ENCODE measurements at regions not wholly inside any gene's neighbourhood (a gene's known extent, or its start where the extent isn't known, plus 50 kb on each side); places are given as distances from the start of the nearest gene placed in this dataset.

- no peaks in the 10 kb centered on the region for H3K36me3 ChIP-seq (ENCODE audit: control insufficient read depth, low read depth, low read length)
- no peak overlapping the region for H3K4me3 ChIP-seq (ENCODE audit: low read length)
- no peaks in the 10 kb centered on the region for H3K27me3 ChIP-seq (ENCODE audit: control insufficient read depth, insufficient read depth, low read length)
- H3K9ac ChIP-seq (ENCODE audit: low read length), result no peak overlapping the region
- no peak overlapping the region for H3K27ac ChIP-seq (ENCODE audit: low read length)
- H3K9me3 ChIP-seq (ENCODE audit: control insufficient read depth, low read depth, low read length), result no peaks in the 10 kb centered on the region
- peaks cover 8% of the 10 kb centered on the region for H3K4me1 ChIP-seq (ENCODE audit: control insufficient read depth, low read depth, low read length)
Observed at GRCh38 chr3:148211725-148212124, 486.0 kb upstream of the AGTR1 start.

GRCh38 chr3:148214705-148215104 is 483.0 kb upstream of the AGTR1 start:
- Histone ChIP-seq H3K9ac (ENCODE audit: low read length) (no peak overlapping the region), H3K36me3 (ENCODE audit: control insufficient read depth, low read depth, low read length) (no peaks in the 10 kb centered on the region), H3K4me1 (ENCODE audit: control insufficient read depth, low read depth, low read length) (peaks cover 8% of the 10 kb centered on the region), H3K4me3 (ENCODE audit: low read length) (no peak overlapping the region), H3K27me3 (ENCODE audit: control insufficient read depth, insufficient read depth, low read length) (no peaks in the 10 kb centered on the region), H3K9me3 (ENCODE audit: control insufficient read depth, low read depth, low read length) (no peaks in the 10 kb centered on the region), H3K27ac (ENCODE audit: low read length) (no peak overlapping the region)

- Histone ChIP-seq H3K4me1 (ENCODE audit: control insufficient read depth, low read depth, low read length) (peaks cover 5% of the 10 kb centered on the region), H3K9me3 (ENCODE audit: control insufficient read depth, low read depth, low read length) (no peaks in the 10 kb centered on the region), H3K4me3 (ENCODE audit: low read length) (no peak overlapping the region), H3K36me3 (ENCODE audit: control insufficient read depth, low read depth, low read length) (no peaks in the 10 kb centered on the region), H3K9ac (ENCODE audit: low read length) (no peak overlapping the region), H3K27ac (ENCODE audit: low read length) (no peak overlapping the region), H3K27me3 (ENCODE audit: control insufficient read depth, insufficient read depth, low read length) (no peaks in the 10 kb centered on the region)
Observed at GRCh38 chr3:148217317-148217716, 480.4 kb upstream of the AGTR1 start.

GRCh38 chr3:148218222-148218621 is 479.5 kb upstream of the AGTR1 start:
- no peaks in the 10 kb centered on the region for H3K4me1 ChIP-seq (ENCODE audit: control insufficient read depth, low read depth, low read length)
- no peak overlapping the region for H3K27ac ChIP-seq (ENCODE audit: low read length)
- H3K36me3 ChIP-seq (ENCODE audit: control insufficient read depth, low read depth, low read length), result no peaks in the 10 kb centered on the region
- H3K4me3 ChIP-seq (ENCODE audit: low read length), result no peak overlapping the region
- no peaks in the 10 kb centered on the region for H3K9me3 ChIP-seq (ENCODE audit: control insufficient read depth, low read depth, low read length)
- no peak overlapping the region for H3K9ac ChIP-seq (ENCODE audit: low read length)
- H3K27me3 ChIP-seq (ENCODE audit: control insufficient read depth, insufficient read depth, low read length), result no peaks in the 10 kb centered on the region

GRCh38 chr3:148219999-148220398 is 477.7 kb upstream of the AGTR1 start:
- Histone ChIP-seq H3K4me1 (ENCODE audit: control insufficient read depth, low read depth, low read length) (no peaks in the 10 kb centered on the region), H3K4me3 (ENCODE audit: low read length) (no peak overlapping the region), H3K9me3 (ENCODE audit: control insufficient read depth, low read depth, low read length) (no peaks in the 10 kb centered on the region), H3K9ac (ENCODE audit: low read length) (no peak overlapping the region), H3K27me3 (ENCODE audit: control insufficient read depth, insufficient read depth, low read length) (no peaks in the 10 kb centered on the region), H3K27ac (ENCODE audit: low read length) (no peak overlapping the region), H3K36me3 (ENCODE audit: control insufficient read depth, low read depth, low read length) (no peaks in the 10 kb centered on the region)

GRCh38 chr3:148221303-148221702 is 476.4 kb upstream of the AGTR1 start:
- H3K4me3 ChIP-seq (ENCODE audit: low read length), result no peak overlapping the region
- no peaks in the 10 kb centered on the region for H3K36me3 ChIP-seq (ENCODE audit: control insufficient read depth, low read depth, low read length)
- H3K4me1 ChIP-seq (ENCODE audit: control insufficient read depth, low read depth, low read length), result no peaks in the 10 kb centered on the region
- H3K27me3 ChIP-seq (ENCODE audit: control insufficient read depth, insufficient read depth, low read length), result no peaks in the 10 kb centered on the region
- H3K9me3 ChIP-seq (ENCODE audit: control insufficient read depth, low read depth, low read length), result no peaks in the 10 kb centered on the region
- H3K9ac ChIP-seq (ENCODE audit: low read length), result no peak overlapping the region
- no peak overlapping the region for H3K27ac ChIP-seq (ENCODE audit: low read length)

- no peak overlapping the region for H3K27ac ChIP-seq (ENCODE audit: low read length)
- no peaks in the 10 kb centered on the region for H3K27me3 ChIP-seq (ENCODE audit: control insufficient read depth, insufficient read depth, low read length)
- H3K4me3 ChIP-seq (ENCODE audit: low read length), result no peak overlapping the region
- no peaks in the 10 kb centered on the region for H3K36me3 ChIP-seq (ENCODE audit: control insufficient read depth, low read depth, low read length)
- H3K9ac ChIP-seq (ENCODE audit: low read length), result no peak overlapping the region
- H3K4me1 ChIP-seq (ENCODE audit: control insufficient read depth, low read depth, low read length), result no peaks in the 10 kb centered on the region
- H3K9me3 ChIP-seq (ENCODE audit: control insufficient read depth, low read depth, low read length), result no peaks in the 10 kb centered on the region
Observed at GRCh38 chr3:148223266-148223665, 474.4 kb upstream of the AGTR1 start.

- Histone ChIP-seq H3K4me3 (ENCODE audit: low read length) (no peak overlapping the region), H3K9ac (ENCODE audit: low read length) (no peak overlapping the region), H3K27ac (ENCODE audit: low read length) (no peak overlapping the region), H3K4me1 (ENCODE audit: control insufficient read depth, low read depth, low read length) (no peaks in the 10 kb centered on the region), H3K36me3 (ENCODE audit: control insufficient read depth, low read depth, low read length) (no peaks in the 10 kb centered on the region), H3K27me3 (ENCODE audit: control insufficient read depth, insufficient read depth, low read length) (no peaks in the 10 kb centered on the region), H3K9me3 (ENCODE audit: control insufficient read depth, low read depth, low read length) (no peaks in the 10 kb centered on the region)
Observed at GRCh38 chr3:148226246-148226645, 471.5 kb upstream of the AGTR1 start.

- no peak overlapping the region for H3K4me3 ChIP-seq (ENCODE audit: low read length)
Observed at GRCh38 chr3:148227534-148227933, 470.2 kb upstream of the AGTR1 start.

GRCh38 chr3:148229107-148229506 is 468.6 kb upstream of the AGTR1 start:
- no peak overlapping the region for H3K4me3 ChIP-seq (ENCODE audit: low read length)
- H3K4me1 ChIP-seq (ENCODE audit: control insufficient read depth, low read depth, low read length), result no peaks in the 10 kb centered on the region
- H3K27me3 ChIP-seq (ENCODE audit: control insufficient read depth, insufficient read depth, low read length), result no peaks in the 10 kb centered on the region
- H3K27ac ChIP-seq (ENCODE audit: low read length), result no peak overlapping the region
- no peaks in the 10 kb centered on the region for H3K36me3 ChIP-seq (ENCODE audit: control insufficient read depth, low read depth, low read length)
- H3K9ac ChIP-seq (ENCODE audit: low read length), result no peak overlapping the region
- H3K9me3 ChIP-seq (ENCODE audit: control insufficient read depth, low read depth, low read length), result no peaks in the 10 kb centered on the region

More at GRCh38 chr3:148227534-148227933, 470.2 kb upstream of the AGTR1 start:
- Histone ChIP-seq H3K27ac (ENCODE audit: low read length) (no peak overlapping the region), H3K9ac (ENCODE audit: low read length) (no peak overlapping the region), H3K4me1 (ENCODE audit: control insufficient read depth, low read depth, low read length) (no peaks in the 10 kb centered on the region), H3K36me3 (ENCODE audit: control insufficient read depth, low read depth, low read length) (no peaks in the 10 kb centered on the region), H3K9me3 (ENCODE audit: control insufficient read depth, low read depth, low read length) (no peaks in the 10 kb centered on the region), H3K27me3 (ENCODE audit: control insufficient read depth, insufficient read depth, low read length) (no peaks in the 10 kb centered on the region)

- Histone ChIP-seq H3K27ac (ENCODE audit: low read length) (no peak overlapping the region), H3K36me3 (ENCODE audit: control insufficient read depth, low read depth, low read length) (no peaks in the 10 kb centered on the region), H3K9ac (ENCODE audit: low read length) (no peak overlapping the region), H3K27me3 (ENCODE audit: control insufficient read depth, insufficient read depth, low read length) (no peaks in the 10 kb centered on the region), H3K4me3 (ENCODE audit: low read length) (no peak overlapping the region), H3K4me1 (ENCODE audit: control insufficient read depth, low read depth, low read length) (no peaks in the 10 kb centered on the region), H3K9me3 (ENCODE audit: control insufficient read depth, low read depth, low read length) (no peaks in the 10 kb centered on the region)
Observed at GRCh38 chr3:148230473-148230872, 467.2 kb upstream of the AGTR1 start.

- Histone ChIP-seq H3K9me3 (ENCODE audit: control insufficient read depth, low read depth, low read length) (no peaks in the 10 kb centered on the region), H3K36me3 (ENCODE audit: control insufficient read depth, low read depth, low read length) (no peaks in the 10 kb centered on the region), H3K27ac (ENCODE audit: low read length) (no peak overlapping the region), H3K27me3 (ENCODE audit: control insufficient read depth, insufficient read depth, low read length) (no peaks in the 10 kb centered on the region), H3K9ac (ENCODE audit: low read length) (no peak overlapping the region), H3K4me1 (ENCODE audit: control insufficient read depth, low read depth, low read length) (no peaks in the 10 kb centered on the region), H3K4me3 (ENCODE audit: low read length) (no peak overlapping the region)
Observed at GRCh38 chr3:148232389-148232788, 465.3 kb upstream of the AGTR1 start.

Data from iPS-18a (cell line).